Activated B cell treated with CpG ODN at 0.5 μM for 24 hours (primary cell): ENCODE measurements at regions not wholly inside any gene's neighbourhood (a gene's known extent, or its start where the extent isn't known, plus 50 kb on each side); places are given as distances from the start of the nearest gene placed in this dataset.

Source experiments
- ATAC-seq: fragments of 200-7000 bp; cut with Tn5 transposase; one replicate; pipeline ENCODE4 v1.10.0; 2021; ENCODE audit warnings: low read depth, mild to moderate bottlenecking, moderate library complexity
- CTCF ChIA-PET: fragments of 350-600 bp; sonication (Branson Sonifier 250); formaldehyde crosslinking; loops from one replicate; lab custom pipeline; 2021; ENCODE audit warnings: antibody characterized with exemption; lab: Charles Lee
- POLR2A ChIA-PET: fragments of 350-600 bp; sonication (Branson Sonifier 250); formaldehyde crosslinking; loops from one replicate; lab custom pipeline; 2021; ENCODE audit warnings: antibody characterized with exemption; lab: Charles Lee
- DNase-seq: peaks from one replicate; pipeline ENCODE4 v3.0.0; 2022
- H3K27ac Mint-ChIP-seq: one replicate; pipeline ENCODE4 v1.8.0; 2020; ENCODE audit warnings: mixed read lengths
- H3K27me3 Mint-ChIP-seq: one replicate; pipeline ENCODE4 v1.8.0; 2021; ENCODE audit warnings: mixed read lengths
- H3K36me3 Mint-ChIP-seq: one replicate; pipeline ENCODE4 v1.8.0; 2021; ENCODE audit warnings: low read depth, mixed read lengths
- H3K4me1 Mint-ChIP-seq: one replicate; pipeline ENCODE4 v1.8.0; 2021; ENCODE audit warnings: mixed read lengths
- H3K4me3 Mint-ChIP-seq: one replicate; pipeline ENCODE4 v1.8.0; 2020; ENCODE audit warnings: mild to moderate bottlenecking, mixed read lengths
- H3K9me3 Mint-ChIP-seq: one replicate; pipeline ENCODE4 v1.8.0; 2020; ENCODE audit warnings: mixed read lengths
- intact Hi-C: fragments of 100-400 bp; cut with micrococcal nuclease; formaldehyde crosslinking; loops from one replicate; pipeline ENCODE4 v1.15.1; 2024
- TF ChIP-seq, protein P1 (sequence below): fragments of 200-600 bp; IDR thresholded peaks from one replicate; pipeline ENCODE4 v1.8.0; 2022; ENCODE audit warnings: antibody characterized with exemption, mild to moderate bottlenecking

DNA sequence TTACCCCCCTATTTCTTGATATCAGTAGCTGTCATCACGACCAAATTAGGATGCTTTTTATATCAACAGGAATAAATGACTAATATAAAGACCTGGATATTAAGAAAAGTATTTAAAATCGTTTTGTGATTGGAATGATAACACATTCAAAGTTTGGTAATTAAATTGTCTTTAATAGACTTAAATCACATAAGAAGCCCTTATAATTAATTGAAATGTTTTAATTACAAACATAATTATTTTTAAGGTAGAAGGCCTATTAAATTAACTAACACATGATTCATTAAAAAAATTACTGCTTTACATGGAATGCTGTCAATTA is 412.4 kb downstream of the FUT8 start:
- no peaks in the 10 kb centered on the region for H3K9me3 Mint-ChIP-seq
- CTCF ChIA-PET, result interaction anchor here (0.7 to 7.0 kb wide), 41 partner anchors 10 to 839 kb away, joined by 3 to 214 read pairs (median 4); partner anchors contain the start of genes FNTB and FUT8
- intact Hi-C loops, result loop anchor here (1.0 to 2.0 kb wide), 8 partner anchors 134 to 838 kb away; partner anchors contain the start of gene FNTB
- TF ChIP-seq, protein P1, sequence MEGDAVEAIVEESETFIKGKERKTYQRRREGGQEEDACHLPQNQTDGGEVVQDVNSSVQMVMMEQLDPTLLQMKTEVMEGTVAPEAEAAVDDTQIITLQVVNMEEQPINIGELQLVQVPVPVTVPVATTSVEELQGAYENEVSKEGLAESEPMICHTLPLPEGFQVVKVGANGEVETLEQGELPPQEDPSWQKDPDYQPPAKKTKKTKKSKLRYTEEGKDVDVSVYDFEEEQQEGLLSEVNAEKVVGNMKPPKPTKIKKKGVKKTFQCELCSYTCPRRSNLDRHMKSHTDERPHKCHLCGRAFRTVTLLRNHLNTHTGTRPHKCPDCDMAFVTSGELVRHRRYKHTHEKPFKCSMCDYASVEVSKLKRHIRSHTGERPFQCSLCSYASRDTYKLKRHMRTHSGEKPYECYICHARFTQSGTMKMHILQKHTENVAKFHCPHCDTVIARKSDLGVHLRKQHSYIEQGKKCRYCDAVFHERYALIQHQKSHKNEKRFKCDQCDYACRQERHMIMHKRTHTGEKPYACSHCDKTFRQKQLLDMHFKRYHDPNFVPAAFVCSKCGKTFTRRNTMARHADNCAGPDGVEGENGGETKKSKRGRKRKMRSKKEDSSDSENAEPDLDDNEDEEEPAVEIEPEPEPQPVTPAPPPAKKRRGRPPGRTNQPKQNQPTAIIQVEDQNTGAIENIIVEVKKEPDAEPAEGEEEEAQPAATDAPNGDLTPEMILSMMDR, result no peak
- DNase-seq (no peak), ATAC-seq (no peak)
- no peak overlapping the region for H3K4me3 Mint-ChIP-seq
- no peaks in the 10 kb centered on the region for H3K36me3 Mint-ChIP-seq
- H3K4me1 Mint-ChIP-seq, result peaks cover 1% of the 10 kb centered on the region
- H3K27ac Mint-ChIP-seq, result no peak overlapping the region
- H3K27me3 Mint-ChIP-seq, result peaks cover 5% of the 10 kb centered on the region
- POLR2A ChIA-PET, result interaction anchor here (1.0 to 1.3 kb wide), 3 partner anchors 410 to 838 kb away, joined by 5 to 12 read pairs (median 12); partner anchors contain the start of gene FNTB

DNA sequence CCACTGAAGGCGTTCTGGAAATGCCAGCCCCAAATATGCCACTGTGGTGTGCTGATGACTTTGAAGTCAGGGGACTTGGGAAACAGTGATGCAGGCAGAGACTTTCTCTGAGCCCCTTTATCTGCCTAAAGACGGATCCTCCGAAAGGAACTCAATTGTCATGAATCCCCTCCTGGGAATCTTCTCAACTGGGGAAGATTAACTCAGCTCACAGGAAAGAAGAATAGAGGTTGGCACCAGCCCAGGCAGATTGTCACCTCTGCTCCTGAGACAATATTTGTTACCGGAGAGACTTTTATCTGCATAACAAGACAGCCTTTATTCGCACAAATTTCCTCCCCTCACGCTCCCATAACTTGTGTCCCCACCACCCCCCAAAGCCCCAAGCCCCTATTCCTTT is 414.4 kb downstream of the FUT8 start:
- ChIA-PET POLR2A (no interaction called here), CTCF (interaction anchor here (0.6 to 7.0 kb wide), 3 partner anchors 174 to 660 kb away, joined by 3 to 214 read pairs (median 171); partner anchors contain the start of gene FUT8)
- H3K27ac Mint-ChIP-seq, result no peak overlapping the region
- no peak overlapping the region for H3K4me3 Mint-ChIP-seq
- intact Hi-C loops, result no loop called here
- TF ChIP-seq, protein P1, result no peak
- H3K27me3 Mint-ChIP-seq, result peaks cover 8% of the 10 kb centered on the region
- DNase-seq, result no peak
- no peak for ATAC-seq
- no peaks in the 10 kb centered on the region for H3K9me3 Mint-ChIP-seq
- no peaks in the 10 kb centered on the region for H3K36me3 Mint-ChIP-seq
- H3K4me1 Mint-ChIP-seq, result peaks cover 1% of the 10 kb centered on the region

DNA sequence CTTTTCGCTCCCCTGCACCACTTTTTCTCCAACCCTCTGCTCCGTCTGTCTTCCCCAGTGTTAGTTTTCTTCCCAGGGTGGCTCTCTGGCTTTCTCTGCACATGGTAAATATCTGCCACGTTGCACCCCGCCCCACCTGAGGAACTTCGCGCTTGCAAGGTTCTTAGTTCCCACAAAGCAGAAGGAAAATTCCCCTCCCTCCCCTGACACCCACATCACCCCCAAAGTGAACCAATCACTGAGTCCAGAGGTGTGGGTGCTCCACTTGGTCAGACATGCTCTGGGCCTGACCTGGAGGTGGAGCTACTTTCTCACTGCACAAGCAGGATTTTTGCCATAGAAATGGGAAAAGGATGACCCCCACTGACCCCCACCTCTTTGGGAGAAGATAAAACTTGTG is 415.0 kb downstream of the FUT8 start:
- TF ChIP-seq, protein P1, result no peak
- Mint-ChIP-seq H3K27me3 (peaks cover 8% of the 10 kb centered on the region), H3K4me1 (peaks cover 1% of the 10 kb centered on the region), H3K27ac (no peak overlapping the region), H3K4me3 (no peak overlapping the region), H3K36me3 (no peaks in the 10 kb centered on the region), H3K9me3 (no peaks in the 10 kb centered on the region)
- intact Hi-C loops, result no loop called here
- POLR2A ChIA-PET, result no interaction called here
- ATAC-seq (no peak), DNase-seq (no peak)
- CTCF ChIA-PET, result interaction anchor here (0.6 to 7.0 kb wide), 3 partner anchors 173 to 661 kb away, joined by 3 to 214 read pairs (median 171); partner anchors contain the start of gene FUT8

DNA sequence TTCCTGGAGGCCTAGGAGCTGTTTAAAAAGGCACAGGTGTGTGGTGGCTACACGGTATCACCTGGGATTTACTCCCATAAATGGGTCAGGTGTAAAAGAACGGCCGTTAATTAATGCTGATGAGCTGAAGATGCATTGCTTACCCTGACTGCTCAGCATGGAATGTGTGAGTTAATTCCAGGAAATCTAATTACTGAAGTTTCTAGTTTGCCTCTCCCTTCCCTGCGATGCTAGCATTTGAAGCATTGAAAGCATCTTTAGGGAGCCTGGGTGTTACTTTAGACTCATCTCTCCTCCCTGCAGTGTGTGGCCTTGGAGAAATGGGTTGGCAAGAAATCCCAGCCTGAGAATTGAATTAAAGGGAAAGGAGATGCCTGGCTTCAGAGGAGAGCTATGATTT is 415.9 kb downstream of the FUT8 start:
- ATAC-seq, result no peak
- ChIA-PET POLR2A (interaction anchor here (0.6 kb wide), 1 partner anchor 239 kb away, joined by 4 read pairs; no protein-coding TSS in a partner anchor), CTCF (interaction anchor here (7.0 kb wide), 1 partner anchor 415 kb away, joined by 214 read pairs; the partner anchor contains the start of gene FUT8)
- H3K27me3 Mint-ChIP-seq, result peaks cover 8% of the 10 kb centered on the region
- H3K9me3 Mint-ChIP-seq, result no peaks in the 10 kb centered on the region
- H3K4me3 Mint-ChIP-seq, result no peak overlapping the region
- H3K36me3 Mint-ChIP-seq, result no peaks in the 10 kb centered on the region
- peaks cover 1% of the 10 kb centered on the region for H3K4me1 Mint-ChIP-seq
- no peak for DNase-seq
- TF ChIP-seq, protein P1, result no peak
- H3K27ac Mint-ChIP-seq, result no peak overlapping the region
- intact Hi-C loops, result no loop called here

DNA sequence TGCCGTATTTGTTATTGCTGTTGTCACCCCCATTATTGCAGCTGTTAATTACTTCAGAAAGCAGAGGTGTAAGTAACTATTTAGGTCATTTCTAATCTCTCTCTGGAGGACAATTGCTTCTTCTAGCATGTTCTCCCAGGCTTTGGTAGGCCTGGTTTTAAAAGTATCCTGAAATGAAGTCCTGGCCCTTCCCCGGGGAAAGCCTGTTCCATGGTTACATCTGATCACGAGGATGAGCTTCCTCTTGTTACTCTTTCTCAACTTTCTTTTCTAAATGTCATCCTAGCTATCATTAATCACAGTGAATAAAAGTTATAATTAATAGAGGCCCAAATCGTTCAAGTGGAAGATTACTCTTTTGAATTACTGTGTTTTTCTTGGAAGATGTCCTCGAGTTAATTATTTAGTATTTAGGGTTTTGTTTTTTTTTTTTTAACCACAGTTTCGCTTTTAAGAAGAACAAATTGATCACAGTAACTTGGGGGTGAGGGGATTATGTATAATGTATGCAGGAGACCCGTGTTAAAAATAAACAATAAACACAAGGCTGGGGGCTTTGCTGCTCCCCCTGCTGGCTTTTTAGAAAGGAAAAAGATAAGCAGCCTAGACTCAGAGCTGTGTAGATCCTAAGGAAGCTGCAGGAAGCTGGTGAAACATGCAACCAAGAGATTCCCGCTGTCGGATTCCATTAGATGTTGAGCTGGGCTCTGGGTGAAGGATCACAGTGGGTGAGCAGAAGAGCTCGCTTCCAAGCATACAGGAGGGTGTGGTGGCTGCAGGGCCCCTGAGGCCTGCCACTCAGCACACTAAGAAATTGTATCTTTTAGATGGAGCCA is 420.1 kb downstream of the FUT8 start:
- Mint-ChIP-seq H3K27me3 (peaks cover 6% of the 10 kb centered on the region), H3K4me3 (no peak overlapping the region), H3K4me1 (no peaks in the 10 kb centered on the region), H3K27ac (no peak overlapping the region), H3K9me3 (no peaks in the 10 kb centered on the region), H3K36me3 (no peaks in the 10 kb centered on the region)
- ChIA-PET POLR2A (no interaction called here), CTCF (interaction anchor here (0.7 to 3.3 kb wide), 3 partner anchors 417 to 668 kb away, joined by 3 to 13 read pairs (median 5); no protein-coding TSS in a partner anchor)
- no peak for DNase-seq
- intact Hi-C loops, result no loop called here
- TF ChIP-seq, protein P1, result no peak
- ATAC-seq, result no peak
